A549 (cell line): ENCODE measurements at regions not wholly inside any gene's neighbourhood (a gene's known extent, or its start where the extent isn't known, plus 50 kb on each side); places are given as distances from the start of the nearest gene placed in this dataset.

Source experiments
- CEBPB ChIP-seq, 2 experiments: fragments of >200 bp in 1 of 2; sonication (Bioruptor Twin) in 1 of 2; formaldehyde crosslinking in 1 of 2; IDR thresholded peaks; 2 replicates each; pipeline ENCODE4 v1.6.1; 2012 to 2016
- CTCF ChIP-seq: fragments of >200 bp; sonication (Bioruptor Twin); formaldehyde crosslinking; IDR thresholded peaks from 3 replicates; pipeline ENCODE4 v1.5.1; 2016
- EP300 ChIP-seq, 2 experiments: fragments of >200 bp; sonication (Bioruptor Twin); formaldehyde crosslinking; IDR thresholded peaks; 2 replicates in 1 of 2; 3 replicates in 1 of 2; pipeline ENCODE4 v1.6.1; 2016 to 2017
- JUNB ChIP-seq: fragments of >200 bp; sonication (Bioruptor Twin); formaldehyde crosslinking; IDR thresholded peaks from 2 replicates; pipeline ENCODE4 v1.6.1; 2016
- KDM5A ChIP-seq: fragments of 200-600 bp; sonication (generic); IDR thresholded peaks from 2 replicates; pipeline ENCODE4 v1.6.1; 2016; ENCODE audit warnings: antibody characterized with exemption, mild to moderate bottlenecking
- RAD21 ChIP-seq, 2 experiments: fragments of >200 bp in 1 of 2; sonication (Bioruptor Twin) in 1 of 2; formaldehyde crosslinking in 1 of 2; IDR thresholded peaks in 1 of 2; conservative IDR thresholded peaks in 1 of 2; 2 replicates in 1 of 2; 3 replicates in 1 of 2; pipeline ENCODE4 v1.6.1; 2012 to 2018; ENCODE audit warnings: inconsistent platforms in 1 of 2
- RCOR1 ChIP-seq: fragments of 150-350 bp; IDR thresholded peaks from 2 replicates; pipeline ENCODE4 v1.6.1; 2014; ENCODE audit warnings: antibody characterized with exemption, low read length, low read depth
- TF ChIP-seq, protein P1 (sequence below): IDR thresholded peaks from 2 replicates; pipeline ENCODE4 v1.6.1; 2012

- TF ChIP-seq CTCF (no peak), JUNB (no peak), RCOR1 (no peak), EP300 (IDR thresholded peaks at IDR 0.05) (no peak), KDM5A (no peak), RAD21 (conservative IDR thresholded peaks at IDR 0.05 in 1 of 2, IDR thresholded peaks at IDR 0.05 in 1 of 2) (no peak), CEBPB (IDR thresholded peaks at IDR 0.05) (no peak)
- TF ChIP-seq, protein P1, sequence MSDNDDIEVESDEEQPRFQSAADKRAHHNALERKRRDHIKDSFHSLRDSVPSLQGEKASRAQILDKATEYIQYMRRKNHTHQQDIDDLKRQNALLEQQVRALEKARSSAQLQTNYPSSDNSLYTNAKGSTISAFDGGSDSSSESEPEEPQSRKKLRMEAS = no peak
Observed at GRCh38 chr1:191142748-191143147, 665.1 kb upstream of the BRINP3 start.
